ENCODE measurements at regions not wholly inside any gene's neighbourhood (a gene's known extent, or its start where the extent isn't known, plus 50 kb on each side); places are given as distances from the start of the nearest gene placed in this dataset.

DNA sequence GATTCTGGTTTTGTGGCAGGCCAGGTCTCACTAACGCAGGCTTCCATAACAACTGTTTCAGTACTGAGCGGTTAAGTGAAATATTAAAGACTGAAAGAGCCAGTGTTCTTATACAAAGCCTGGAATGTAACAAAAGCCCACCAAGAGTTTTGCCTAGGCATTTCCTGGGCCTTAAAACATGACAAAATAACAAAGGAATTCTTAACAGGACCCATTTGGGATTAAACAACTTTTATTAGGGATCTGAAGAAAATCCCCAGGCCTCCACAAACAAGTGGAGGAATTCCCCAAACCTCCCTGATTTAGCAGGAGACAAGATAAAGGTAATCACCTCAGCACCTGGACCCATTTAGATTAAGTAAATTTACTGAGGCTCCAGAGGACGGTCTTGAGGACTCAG lies 799.7 kb upstream of the SPRY2 start:
- no peaks in the 10 kb centered on the region for H3K4me1 ChIP-seq
- no peak for DNase-seq
- no peaks in the 10 kb centered on the region for H3K27me3 ChIP-seq
- H3K9me3 ChIP-seq, result no peaks in the 10 kb centered on the region
- H3K36me3 ChIP-seq, result no peaks in the 10 kb centered on the region
- 72 to 82% methylated on average over 3 of the region's 3 CpGs for WGBS, 2 donors
- intact Hi-C loops (cut with DNase I), result no loop called here
- TF ChIP-seq EP300 (IDR thresholded peaks at IDR 0.05), result no peak
- no peak for TF ChIP-seq POLR2AphosphoS5 (IDR thresholded peaks at IDR 0.05)
- no peak for TF ChIP-seq POLR2A (IDR thresholded peaks at IDR 0.05)
- TF ChIP-seq, protein P1, sequence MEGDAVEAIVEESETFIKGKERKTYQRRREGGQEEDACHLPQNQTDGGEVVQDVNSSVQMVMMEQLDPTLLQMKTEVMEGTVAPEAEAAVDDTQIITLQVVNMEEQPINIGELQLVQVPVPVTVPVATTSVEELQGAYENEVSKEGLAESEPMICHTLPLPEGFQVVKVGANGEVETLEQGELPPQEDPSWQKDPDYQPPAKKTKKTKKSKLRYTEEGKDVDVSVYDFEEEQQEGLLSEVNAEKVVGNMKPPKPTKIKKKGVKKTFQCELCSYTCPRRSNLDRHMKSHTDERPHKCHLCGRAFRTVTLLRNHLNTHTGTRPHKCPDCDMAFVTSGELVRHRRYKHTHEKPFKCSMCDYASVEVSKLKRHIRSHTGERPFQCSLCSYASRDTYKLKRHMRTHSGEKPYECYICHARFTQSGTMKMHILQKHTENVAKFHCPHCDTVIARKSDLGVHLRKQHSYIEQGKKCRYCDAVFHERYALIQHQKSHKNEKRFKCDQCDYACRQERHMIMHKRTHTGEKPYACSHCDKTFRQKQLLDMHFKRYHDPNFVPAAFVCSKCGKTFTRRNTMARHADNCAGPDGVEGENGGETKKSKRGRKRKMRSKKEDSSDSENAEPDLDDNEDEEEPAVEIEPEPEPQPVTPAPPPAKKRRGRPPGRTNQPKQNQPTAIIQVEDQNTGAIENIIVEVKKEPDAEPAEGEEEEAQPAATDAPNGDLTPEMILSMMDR (IDR thresholded peaks at IDR 0.05), result no peak
- H3K4me3 ChIP-seq, result no peak overlapping the region
- H3K27ac ChIP-seq, result no peak overlapping the region

DNA sequence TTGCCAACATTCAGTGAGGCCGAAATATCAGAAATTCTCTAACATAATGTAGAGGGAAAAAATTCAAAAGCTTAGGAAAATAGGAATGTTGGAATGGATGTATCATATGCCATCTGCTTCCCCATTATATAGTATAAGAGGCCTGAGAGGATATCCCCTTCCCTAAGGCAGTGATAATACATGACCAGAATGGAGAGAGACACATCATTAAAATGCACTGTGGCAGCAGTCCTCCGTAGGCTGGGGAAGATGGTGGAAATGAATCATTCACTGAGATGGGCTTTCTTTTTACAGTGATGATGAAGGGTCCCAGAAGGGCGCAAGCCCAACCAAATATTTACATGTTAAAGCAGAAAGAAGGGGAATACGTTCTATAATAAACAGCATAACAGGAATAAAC lies 799.1 kb upstream of the SPRY2 start:
- H3K4me3 ChIP-seq, result no peak overlapping the region
- H3K9me3 ChIP-seq, result no peaks in the 10 kb centered on the region
- H3K36me3 ChIP-seq, result no peaks in the 10 kb centered on the region
- DNase-seq, result no peak
- no peak for TF ChIP-seq EP300 (IDR thresholded peaks at IDR 0.05)
- TF ChIP-seq, protein P1 (IDR thresholded peaks at IDR 0.05), result no peak
- no peak for TF ChIP-seq POLR2AphosphoS5 (IDR thresholded peaks at IDR 0.05)
- TF ChIP-seq POLR2A (IDR thresholded peaks at IDR 0.05), result no peak
- no peak overlapping the region for H3K27ac ChIP-seq
- intact Hi-C loops (cut with DNase I), result no loop called here
- no peaks in the 10 kb centered on the region for H3K27me3 ChIP-seq
- no peaks in the 10 kb centered on the region for H3K4me1 ChIP-seq
- WGBS, 2 donors, result 82 to 83% methylated on average over 4 of the region's 4 CpGs

DNA sequence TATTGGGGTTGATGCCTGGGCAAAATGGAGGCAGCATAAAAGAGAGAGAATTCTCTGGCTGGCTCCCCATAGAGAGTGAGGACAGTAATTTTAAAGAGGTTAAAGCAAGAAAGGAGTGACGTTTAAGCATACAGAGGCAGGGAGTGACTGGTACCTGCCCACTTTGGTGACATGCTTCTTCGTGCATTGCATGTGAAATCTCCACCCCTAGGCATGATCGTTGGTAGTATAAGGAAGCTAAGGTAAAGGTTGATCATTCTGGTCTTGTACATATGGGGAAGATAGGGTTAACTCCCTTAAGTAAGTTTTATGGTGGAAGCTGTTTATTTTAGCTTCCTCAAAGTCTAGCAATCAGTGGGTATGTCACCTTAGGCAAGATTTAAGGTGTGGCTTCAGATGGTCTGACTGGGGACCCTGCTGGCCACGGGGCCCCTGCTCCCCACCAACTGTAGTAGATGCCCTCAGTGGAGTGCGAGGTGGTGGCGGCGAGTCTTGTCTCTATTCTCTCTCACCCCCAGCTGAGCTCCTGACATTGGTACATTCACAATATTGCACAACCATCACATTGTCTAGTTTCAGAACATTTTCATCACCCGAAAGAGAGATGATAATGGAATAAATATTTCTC lies 797.5 kb upstream of the SPRY2 start:
- 56 to 74% methylated on average over 8 of the region's 8 CpGs for WGBS, 2 donors
- no peaks in the 10 kb centered on the region for H3K4me1 ChIP-seq
- no peaks in the 10 kb centered on the region for H3K27me3 ChIP-seq
- no peak for DNase-seq
- H3K9me3 ChIP-seq, result no peaks in the 10 kb centered on the region
- H3K4me3 ChIP-seq, result no peak overlapping the region
- intact Hi-C loops (cut with DNase I), result no loop called here
- H3K27ac ChIP-seq, result no peak overlapping the region
- TF ChIP-seq EP300 (IDR thresholded peaks at IDR 0.05), result no peak
- TF ChIP-seq POLR2A (IDR thresholded peaks at IDR 0.05), result no peak
- no peak for TF ChIP-seq POLR2AphosphoS5 (IDR thresholded peaks at IDR 0.05)
- TF ChIP-seq, protein P1 (IDR thresholded peaks at IDR 0.05), result no peak
- H3K36me3 ChIP-seq, result no peaks in the 10 kb centered on the region

DNA sequence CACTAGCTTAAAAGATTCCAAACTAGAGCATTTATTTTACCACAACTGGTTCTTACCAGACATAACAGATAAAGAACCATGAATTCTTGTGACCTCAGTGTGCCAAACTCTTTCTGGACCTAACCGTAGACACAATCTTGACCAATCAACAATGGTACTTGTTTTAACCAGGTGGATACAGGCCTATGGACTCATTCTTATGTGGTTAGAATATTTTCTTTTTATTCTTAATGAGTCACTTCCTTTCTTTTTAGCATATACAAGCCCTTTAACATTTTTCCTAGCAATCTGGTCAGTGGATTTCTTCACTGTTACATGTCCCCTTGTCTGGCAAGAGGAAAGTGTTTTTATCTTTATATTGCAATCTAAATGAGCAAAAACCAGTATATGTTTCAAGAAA lies 792.1 kb upstream of the SPRY2 start:
- intact Hi-C loops (cut with DNase I), result no loop called here
- Histone ChIP-seq H3K27ac (no peak overlapping the region), H3K4me1 (no peaks in the 10 kb centered on the region), H3K4me3 (no peak overlapping the region), H3K36me3 (no peaks in the 10 kb centered on the region), H3K9me3 (no peaks in the 10 kb centered on the region), H3K27me3 (no peaks in the 10 kb centered on the region)
- no peak for DNase-seq
- TF ChIP-seq EP300 (IDR thresholded peaks at IDR 0.05) (no peak), POLR2A (IDR thresholded peaks at IDR 0.05) (no peak), POLR2AphosphoS5 (IDR thresholded peaks at IDR 0.05) (no peak)
- TF ChIP-seq, protein P1 (IDR thresholded peaks at IDR 0.05), result no peak
- WGBS, 2 donors, result 89 to 95% methylated on average over 1 of the region's 1 CpG

DNA sequence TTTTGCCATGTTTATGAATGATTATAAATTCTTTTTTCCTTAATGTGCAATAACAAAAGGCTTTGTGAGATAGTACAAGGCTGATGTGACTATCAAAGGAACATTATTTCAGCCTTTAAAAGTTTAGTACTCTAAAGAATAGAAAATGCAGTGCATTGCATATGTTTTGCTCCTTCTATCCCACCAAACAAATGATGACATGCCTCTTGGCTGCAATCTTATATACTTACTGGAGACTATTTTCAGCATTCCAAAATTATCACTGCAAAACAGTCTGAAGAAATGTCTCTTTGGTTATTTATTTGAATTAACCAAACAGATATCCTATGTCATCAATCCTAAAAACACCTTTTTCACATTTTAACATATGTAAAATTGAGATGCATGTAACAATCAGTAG lies 776.5 kb upstream of the SPRY2 start:
- TF ChIP-seq POLR2AphosphoS5 (IDR thresholded peaks at IDR 0.05) (no peak), EP300 (IDR thresholded peaks at IDR 0.05) (no peak), POLR2A (IDR thresholded peaks at IDR 0.05) (no peak)
- TF ChIP-seq, protein P1 (IDR thresholded peaks at IDR 0.05), result no peak
- Histone ChIP-seq H3K36me3 (no peaks in the 10 kb centered on the region), H3K9me3 (no peaks in the 10 kb centered on the region), H3K27ac (no peak overlapping the region), H3K4me1 (no peaks in the 10 kb centered on the region), H3K27me3 (no peaks in the 10 kb centered on the region), H3K4me3 (no peak overlapping the region)
- intact Hi-C loops (cut with DNase I), result no loop called here
- DNase-seq, result no peak

Measured in sigmoid colon (tissue), 6 donors.